ENCODE measurements at regions not wholly inside any gene's neighbourhood (a gene's known extent, or its start where the extent isn't known, plus 50 kb on each side); places are given as distances from the start of the nearest gene placed in this dataset.
"Not testable (repeated sequence)": the region's sequence is repeated elsewhere in the genome, so short reads cannot be mapped to it uniquely, and the experiment has no call there.

DNA sequence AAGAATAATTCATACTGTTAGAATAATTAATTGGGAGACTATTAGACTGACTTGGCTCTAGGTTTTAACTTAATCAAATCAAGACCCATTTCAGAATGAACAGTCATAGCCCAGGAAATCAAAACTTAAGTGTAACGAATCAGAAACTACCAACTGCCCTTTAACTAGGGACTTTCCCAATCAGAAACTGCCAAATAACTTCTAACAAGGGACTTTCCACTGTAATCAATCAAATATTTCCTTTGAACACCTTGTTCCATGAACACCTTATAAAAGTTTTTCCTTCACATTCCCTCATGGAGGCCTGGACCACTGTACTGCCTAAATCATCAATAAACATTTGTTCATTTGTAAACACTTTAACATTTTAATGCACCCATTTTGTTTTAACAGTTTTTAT lies 1054.7 kb upstream of the TMPRSS15 start:
- DNase-seq: no peak

DNA sequence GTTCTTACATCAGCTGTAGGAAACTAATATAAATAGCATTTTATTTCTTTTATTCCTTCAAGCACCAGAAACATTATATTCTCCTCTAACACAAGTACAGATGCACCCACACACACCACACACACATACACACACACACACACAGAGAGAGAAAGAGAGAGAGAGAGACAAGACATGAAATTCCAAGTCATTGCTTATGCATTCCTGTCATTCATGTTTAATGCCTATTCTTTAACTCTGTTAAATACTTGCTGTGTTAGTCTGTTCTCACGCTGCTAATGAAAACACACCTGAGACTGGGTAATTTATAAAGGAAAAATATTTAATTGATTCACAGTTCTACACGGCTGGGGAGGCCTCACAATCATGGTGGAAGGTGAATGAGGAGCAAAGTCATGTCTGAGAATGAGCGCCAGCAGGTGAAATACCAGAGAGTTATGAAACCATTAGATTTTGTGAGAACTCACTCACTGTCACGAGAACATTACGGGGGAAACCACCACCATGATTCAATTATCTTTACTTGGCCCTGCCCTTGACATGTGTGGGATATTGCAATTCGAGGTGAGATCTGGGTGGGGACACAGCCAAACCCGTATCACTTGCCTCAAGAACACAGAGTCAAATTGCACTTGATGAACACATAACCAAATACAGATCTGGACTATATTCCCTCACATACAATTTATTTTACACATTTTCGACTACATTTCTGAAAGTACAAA lies 1058.1 kb upstream of the TMPRSS15 start:
- no peak for DNase-seq

DNA sequence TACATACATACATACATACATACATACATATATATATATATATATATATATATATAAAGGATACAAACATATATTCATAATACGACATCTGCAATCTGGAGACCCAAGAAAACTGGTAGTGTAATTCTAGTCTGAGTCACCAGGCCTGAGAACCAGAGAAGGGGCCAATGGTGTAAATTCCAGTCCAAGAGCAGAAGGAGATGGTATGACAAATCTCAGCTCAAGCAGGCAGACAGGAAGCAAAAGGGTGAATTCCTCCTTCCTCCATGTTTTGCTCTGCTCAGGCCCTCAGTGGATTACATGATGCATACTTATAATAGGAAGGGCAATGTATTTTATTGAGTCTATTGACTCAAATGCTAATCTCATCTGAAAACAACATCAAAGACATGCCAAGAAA lies 1060.4 kb upstream of the TMPRSS15 start:
- no peak for DNase-seq

DNA sequence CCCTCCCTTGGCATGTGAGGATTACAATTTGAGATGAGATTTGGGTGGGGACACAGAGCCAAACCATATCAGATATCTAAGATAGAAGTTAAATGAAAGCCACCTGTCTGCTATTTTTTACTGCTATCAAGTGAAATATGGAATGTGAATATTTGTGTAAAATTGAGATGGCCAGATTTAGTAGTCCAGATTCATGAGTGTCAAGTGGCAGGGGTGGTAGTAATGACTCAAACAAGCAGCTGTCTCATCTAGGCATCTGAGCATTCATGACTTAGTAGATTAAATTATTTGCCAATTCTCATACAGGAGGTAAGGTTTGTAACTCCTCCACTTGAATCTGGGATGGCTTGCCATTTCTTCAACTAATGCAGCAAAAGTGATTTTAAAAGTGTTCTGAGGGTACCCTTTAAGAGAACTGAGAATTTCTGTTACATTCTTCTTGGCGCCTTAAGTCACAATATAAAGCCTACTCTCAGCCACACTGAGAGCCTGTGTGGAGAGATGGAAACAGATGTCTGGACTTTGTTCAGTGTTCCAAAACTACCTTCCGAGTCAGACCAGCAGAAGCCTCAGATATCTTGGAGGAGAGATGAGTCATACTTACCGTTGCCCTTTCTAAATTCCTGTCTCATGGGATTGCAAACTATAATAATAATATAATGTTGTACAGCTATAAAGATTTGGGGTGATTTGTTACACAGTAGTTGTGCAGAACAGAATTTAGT lies 1065.6 kb upstream of the TMPRSS15 start:
- DNase-seq: no peak

DNA sequence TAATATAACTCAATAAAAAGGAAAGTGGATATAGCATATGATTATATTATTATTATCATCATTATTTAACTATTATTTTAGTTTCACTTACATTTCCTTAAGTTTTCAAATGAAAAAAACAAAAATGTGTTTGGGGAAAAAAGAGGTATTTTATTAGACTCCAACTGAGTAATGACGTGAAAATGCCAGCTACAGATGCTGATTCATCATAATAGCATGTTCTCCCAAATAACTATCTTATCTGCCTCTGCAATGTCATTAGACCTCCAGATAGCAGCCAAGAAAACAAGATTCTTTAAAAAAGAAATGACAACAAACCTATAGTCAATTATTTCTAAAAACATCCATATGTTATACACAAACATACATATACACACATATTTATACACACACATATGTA lies 1071.9 kb upstream of the TMPRSS15 start:
- DNase-seq: no peak

DNA sequence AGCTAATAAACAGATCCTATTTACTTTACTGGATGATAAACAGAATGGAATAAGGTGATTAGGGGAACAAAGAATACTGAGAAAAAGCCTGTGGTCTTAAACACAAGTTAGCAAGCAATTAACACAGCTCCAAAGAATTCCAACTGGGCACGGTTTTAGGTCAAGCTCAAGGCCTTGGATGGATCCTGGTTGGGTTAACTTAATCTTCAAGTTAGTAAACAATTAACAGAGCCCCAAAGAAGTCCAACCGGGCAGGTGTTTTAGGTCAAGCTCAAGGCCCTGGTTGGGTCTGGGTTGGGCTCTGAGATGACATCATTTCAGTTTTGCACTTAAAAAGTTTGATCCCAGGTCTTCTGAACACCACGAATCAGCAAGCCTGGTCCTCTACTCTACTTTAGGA lies 1086.3 kb upstream of the TMPRSS15 start:
- no peak for DNase-seq

DNA sequence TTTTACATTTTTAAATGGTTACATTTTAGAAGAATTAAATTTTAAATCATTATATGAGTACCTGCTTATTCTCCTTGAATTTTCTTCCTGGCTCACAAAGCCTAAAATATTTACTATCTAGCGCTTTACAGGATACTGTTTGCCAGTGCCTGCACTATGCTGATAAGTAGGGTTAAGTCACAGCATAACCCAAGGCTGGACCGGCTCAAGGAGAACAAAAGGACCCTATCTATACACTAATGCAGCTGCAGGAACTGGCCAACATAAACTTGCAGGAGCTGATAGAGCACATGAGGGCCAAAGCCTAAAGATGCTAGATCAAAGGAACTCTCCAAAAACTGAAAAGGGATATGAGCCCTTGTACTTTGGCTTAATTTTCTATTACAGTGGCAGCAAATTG lies 1086.9 kb upstream of the TMPRSS15 start:
- DNase-seq: no peak

DNA sequence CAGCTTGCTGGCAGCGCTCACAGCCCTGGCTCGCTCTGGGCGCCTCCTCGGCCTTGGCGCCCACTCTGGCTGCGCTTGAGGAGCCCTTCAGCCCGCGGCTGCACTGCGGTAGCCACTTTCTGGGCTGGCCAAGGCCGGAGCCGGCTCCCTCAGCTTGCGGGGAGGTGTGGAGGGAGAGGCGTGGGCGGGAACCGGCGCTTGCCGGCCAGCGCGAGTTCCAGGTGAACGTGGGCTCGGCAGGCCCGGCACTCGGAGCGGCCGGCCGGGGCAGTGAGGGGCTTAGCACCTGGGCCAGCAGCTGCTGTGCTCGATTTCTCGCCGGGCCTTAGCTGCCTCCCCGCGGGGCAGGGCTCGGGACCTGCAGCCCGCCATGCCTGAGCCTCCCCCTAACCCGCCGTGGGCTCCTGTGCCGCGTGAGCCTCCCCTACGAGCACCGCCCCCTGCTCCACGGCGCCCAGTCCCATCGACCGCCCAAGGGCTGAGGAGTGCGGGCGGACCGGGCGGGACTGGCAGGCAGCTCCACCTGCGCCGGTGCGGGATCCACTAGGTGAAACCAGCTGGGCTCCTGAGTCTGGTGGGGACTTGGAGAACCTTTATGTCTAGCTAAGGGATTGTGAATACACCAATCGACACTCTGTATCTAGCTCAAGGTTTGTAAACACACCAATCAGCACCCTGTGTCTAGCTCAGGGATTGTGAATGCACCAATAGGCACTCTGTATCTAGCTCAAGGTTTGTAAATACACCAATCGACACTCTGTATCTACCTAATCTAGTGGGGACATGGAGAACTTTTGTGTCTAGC lies 1090.1 kb upstream of the TMPRSS15 start:
- not testable (repeated sequence) for DNase-seq

DNA sequence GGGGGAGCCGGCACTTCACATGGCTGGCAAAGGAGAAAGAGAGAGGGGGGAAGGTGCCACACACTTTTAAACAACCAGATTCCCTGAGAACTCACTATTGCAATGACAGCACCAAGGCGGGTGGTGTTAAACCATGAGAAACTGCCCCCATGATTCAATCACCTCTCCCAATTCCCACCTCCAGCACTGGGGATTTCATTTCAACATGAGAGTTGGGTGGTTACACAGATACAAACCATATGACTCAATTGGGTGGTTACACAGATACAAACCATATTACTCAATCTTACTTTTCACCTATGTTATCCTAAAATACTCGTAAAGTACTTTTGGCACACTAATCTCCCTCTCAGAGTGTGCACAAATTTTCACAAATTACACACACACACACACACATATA lies 1097.5 kb upstream of the TMPRSS15 start:
- no peak for DNase-seq

DNA sequence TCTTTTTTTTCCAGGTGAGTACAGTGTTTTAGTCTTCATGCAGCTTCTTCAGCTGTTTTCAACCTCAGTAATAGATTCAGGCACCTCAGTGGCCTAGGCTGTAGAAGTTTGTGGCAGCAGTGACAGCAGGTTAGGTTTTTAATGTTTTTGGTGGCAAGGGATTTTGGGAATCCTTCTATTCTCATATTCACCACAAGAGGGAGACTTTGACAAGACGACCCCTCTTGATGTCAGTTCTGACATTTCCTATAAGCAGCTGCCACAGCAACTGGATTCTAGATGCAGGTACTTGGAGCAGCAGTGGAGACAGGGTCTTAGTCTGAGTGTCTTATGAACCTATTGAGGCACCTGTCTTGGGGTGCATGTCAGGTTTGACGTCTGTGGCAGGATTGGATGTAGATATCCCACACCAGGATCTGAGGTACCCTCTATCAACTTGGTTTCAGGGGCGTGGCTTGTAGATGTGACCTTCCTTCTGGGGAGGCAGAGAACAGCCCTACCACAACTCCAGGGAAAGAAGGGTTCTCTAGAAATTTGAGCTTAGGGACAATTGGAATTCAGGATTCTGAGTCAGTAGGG lies 1104.2 kb upstream of the TMPRSS15 start:
- no peak for DNase-seq

DNA sequence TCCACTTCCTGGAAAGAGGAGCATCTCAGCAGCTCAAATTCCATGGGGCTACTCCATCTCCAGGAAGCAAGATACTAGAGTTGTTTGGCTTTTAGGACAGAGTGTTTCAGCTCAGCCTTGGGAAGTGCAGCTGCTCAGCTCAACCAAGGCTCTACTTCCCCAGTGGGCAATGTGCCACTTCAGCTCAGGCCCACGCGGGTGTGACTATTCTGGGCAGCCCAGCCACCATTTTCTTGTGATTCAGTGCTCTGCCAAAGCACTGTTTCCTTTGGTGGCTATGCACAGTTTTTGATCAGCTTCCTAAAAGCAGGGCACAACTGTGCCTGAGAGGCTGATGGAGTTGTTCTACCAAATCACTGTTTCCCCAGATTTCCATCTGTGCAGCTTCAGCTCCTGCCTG lies 1104.9 kb upstream of the TMPRSS15 start:
- no peak for DNase-seq

DNA sequence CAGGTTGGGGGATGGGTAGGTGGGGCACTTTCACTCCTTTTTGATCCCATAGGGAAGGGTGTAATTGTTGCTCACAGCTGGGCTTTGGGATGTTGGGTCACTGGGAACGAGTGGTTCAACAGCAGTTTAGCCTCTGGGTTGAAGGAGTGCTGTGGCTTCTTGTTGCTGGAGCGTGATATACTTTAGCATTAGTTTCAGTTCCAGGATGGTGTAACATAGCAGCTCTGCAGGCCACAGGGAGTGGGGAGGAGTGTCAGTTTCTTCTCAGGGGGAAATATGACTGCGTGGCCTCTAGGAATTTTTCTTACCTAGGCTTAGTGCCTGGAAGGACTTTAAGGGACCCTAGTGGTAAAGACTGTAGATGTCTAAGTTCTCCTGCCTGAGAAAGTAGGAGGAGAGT lies 1105.3 kb upstream of the TMPRSS15 start:
- DNase-seq: no peak

DNA sequence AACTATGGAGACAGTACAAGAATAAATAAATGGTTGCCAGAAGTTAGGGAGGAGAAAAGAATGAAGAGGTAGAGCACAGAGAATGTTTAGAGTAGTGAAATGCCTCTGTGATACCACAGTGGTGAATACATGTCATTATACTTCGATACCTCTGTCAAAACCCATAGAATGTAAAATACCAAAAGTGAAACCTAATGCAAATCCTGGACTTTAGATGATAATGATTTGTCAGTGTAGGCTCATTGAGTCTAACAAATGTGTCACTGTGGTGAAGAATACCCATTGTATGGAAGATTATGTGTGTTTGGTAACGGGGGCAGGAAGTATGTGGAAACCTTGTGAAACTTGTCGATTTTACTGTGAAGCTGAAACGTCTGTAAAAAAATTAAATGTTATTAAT lies 1106.5 kb upstream of the TMPRSS15 start:
- no peak for DNase-seq

DNA sequence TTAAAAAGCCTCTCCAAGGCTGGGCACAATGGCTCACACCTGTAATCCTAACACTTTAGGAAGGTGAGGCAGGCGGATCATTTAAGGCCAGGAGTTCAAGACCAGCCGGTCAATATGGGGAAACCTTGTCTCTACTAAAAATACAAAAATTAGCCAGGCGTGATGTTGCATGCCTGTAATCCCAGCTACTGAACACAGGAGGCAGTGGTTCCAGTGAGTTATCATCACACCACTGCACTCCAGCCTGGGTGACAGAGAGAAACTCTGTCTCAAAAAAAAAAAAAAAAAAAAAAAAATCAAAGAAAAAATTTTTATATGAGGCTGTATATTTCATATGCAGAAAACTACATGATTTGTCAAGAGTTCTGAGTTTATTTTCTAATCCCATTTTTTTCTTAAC lies 1107.1 kb upstream of the TMPRSS15 start:
- no peak for DNase-seq

DNA sequence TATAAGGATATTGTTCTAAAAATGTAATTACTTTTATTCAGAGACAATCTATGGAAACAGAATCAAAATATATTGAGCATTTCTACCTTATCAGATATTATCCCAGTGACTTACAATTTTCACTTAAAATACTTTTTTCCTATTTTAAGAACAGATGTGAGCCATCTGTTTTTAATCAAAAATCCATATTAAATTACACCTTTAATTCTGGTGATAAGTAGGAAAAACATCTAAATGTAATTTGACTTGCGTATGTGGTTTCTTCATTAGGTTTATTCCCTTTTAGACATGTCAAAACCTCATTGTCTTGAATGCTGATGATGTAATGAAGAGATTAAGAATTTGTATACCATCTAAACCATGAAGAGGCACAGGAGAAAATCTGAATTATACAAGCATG lies 1118.8 kb upstream of the TMPRSS15 start:
- no peak for DNase-seq

DNA sequence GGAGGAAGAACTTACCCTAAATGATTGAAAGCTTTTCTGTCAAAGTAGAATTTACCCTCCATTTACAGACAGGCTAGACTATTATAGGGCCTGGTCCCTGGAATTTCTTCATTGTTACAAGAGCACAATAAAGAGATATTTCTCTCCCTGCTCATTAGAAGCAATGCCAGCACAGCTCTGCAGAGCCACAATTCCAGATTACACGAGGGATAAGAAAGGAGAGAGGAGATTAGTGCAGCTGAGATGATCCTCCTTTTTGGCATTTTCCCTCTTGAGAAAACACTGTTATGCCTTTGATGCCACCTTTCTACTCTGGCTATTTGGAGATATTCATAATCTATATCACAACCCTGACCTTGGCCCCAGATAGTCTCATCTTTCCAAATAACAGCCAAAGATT lies 1119.5 kb upstream of the TMPRSS15 start:
- DNase-seq: no peak

DNA sequence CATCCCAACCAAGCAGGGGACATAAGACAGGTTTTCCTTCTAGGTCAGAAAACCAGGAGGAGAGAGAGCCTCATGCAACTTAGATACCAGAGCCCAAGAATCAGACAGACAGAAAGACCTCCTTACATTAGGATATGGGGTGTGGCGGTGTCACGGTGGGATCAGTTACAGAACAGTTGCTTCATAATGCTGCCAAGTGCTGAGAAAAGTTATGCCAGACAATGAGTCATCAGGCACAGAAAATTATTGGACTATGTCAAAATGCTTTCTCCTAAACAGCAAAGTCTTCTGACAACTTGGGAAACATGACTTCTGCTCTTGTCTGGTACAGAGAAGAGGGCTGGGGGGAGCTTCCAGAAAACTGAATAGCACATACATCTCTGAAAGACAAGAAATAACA lies 1120.2 kb upstream of the TMPRSS15 start:
- DNase-seq: no peak

DNA sequence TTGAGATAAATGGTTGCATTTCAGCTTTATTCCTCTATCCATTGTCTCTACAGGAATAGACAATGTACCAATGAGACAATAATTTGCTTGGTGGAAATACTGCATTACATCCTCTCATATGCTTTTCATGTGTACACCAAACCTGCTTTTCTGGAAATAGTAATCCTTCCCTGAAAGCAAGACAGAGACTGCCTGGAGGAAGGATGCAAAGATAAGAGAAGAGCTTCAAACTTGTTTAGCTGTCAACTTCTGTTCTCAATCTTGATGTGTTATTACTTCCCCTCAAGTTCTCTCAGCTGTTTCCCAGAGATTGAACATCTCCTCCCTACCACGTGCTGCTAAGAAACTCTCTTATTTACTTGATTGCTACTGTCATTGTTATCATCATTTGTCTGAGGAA lies 1125.4 kb upstream of the TMPRSS15 start:
- no peak for DNase-seq

DNA sequence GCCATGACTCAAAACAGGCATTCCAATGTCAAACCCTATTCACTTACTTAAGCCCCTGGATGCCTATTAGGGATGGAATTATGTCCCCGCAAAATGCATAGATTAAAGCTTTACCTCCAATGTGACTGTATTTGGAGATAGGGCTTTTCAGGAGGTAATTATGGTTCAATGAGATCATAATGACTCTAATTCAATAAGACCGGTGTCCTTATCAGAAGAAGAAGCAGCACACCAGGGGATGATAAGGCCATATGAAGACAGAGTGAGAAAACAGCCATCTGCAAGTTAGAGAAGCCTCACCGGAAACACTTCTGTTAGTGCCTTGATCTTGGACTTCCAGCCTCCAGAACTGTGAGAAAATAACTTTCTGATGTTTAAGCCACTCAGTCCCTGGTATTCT lies 1131.8 kb upstream of the TMPRSS15 start:
- DNase-seq: no peak

DNA sequence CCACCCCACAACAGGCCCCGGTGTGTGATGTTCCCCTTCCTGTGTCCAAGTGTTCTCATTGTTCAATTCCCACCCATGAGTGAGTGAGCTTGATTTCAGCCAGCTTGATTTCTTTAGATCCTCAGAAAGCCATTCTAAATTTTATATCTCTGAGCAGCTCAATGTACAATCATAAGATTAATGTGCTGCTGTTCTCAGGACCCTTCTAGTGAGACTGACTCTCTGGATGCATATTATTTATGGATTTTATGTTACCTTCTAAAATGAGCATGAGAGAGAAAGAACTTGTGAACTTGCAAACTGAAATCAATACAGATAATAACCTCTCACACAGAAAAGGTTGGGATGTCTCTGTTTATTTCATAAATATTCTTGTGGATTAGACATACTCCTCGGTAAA lies 1133.5 kb upstream of the TMPRSS15 start:
- DNase-seq: no peak

DNA sequence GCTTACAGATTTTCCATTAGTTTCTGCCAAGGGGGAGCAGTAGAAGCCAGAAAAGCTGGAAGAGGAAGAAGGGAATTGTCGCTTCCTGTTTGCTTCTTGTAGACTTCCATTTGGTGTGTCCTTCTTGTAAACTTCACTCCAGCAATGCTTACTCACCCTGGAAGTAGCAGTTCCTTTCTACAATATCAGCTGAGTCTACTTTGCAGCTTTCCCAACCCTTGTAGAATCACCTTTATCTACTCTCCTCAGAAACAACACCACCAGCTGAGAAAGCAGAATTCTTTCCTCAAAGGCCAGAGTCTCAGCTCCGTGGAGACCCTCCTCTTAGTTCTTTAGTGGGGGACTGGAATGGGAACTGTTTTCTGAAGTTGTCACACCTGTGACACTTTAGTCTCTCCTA lies 1136.7 kb upstream of the TMPRSS15 start:
- DNase-seq: no peak

DNA sequence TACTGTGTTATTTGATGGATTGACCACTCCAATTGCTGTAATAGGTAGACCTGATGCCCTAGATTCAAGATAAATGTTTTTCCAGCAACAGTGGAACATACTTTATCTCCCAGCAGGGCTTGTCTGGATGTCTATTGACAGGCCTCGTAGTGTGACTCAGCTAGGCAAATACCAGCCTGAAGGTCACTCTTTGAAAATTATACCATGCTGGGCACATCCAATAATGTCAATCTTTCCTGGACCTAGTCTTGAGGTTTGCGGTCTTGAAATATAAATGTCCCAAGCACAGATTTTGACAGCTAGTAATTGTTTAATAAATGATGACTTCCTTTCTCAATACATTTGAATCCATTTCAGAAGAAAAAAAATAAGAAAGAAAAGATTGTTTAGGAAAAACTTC lies 1138.0 kb upstream of the TMPRSS15 start:
- DNase-seq: no peak

DNA sequence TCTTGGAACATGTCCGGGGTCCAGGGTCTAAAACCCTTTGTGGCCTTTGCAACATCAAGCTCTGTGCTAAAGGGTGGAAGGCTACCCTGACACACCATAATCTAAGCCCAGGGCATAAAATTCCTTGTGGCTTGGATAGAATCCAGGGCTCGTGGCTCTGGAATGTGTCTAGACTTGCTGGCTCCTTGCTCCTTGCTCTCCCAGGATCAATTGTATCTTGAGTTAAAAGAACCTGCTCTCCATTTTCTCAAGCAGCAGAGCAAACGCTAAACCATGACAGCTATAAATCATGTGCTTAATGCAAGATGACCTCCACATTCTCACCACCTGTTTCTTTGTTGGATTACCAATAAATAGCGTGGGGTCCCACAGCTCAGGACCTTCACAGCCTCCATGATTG lies 1140.9 kb upstream of the TMPRSS15 start:
- not testable (repeated sequence) for DNase-seq
